Lower leg skin (tissue), 3 donors: ENCODE measurements at regions not wholly inside any gene's neighbourhood (a gene's known extent, or its start where the extent isn't known, plus 50 kb on each side); places are given as distances from the start of the nearest gene placed in this dataset.

Source experiments
- CTCF ChIP-seq, 3 donors: fragments of 450-650 bp; IDR thresholded peaks; one replicate each; pipeline ENCODE4 v1.5.1; 2016; ENCODE audit warnings: antibody characterized with exemption in 3 of 3, mild to moderate bottlenecking in 3 of 3, moderate library complexity in 2 of 3
- POLR2A ChIP-seq, 2 donors: fragments of 450-650 bp; IDR thresholded peaks; one replicate each; pipeline ENCODE4 v1.6.1; 2016 to 2017; ENCODE audit warnings: antibody characterized with exemption in 2 of 2, mild to moderate bottlenecking in 1 of 2, moderate library complexity in 1 of 2

GRCh38 chr6:84910906-84911607 lies 146.7 kb upstream of the TBX18 start:
- TF ChIP-seq CTCF (IDR thresholded peaks at IDR 0.05) (no peak), POLR2A (IDR thresholded peaks at IDR 0.05) (no peak)
